ENCODE measurements at regions not wholly inside any gene's neighbourhood (a gene's known extent, or its start where the extent isn't known, plus 50 kb on each side); places are given as distances from the start of the nearest gene placed in this dataset.

DNA sequence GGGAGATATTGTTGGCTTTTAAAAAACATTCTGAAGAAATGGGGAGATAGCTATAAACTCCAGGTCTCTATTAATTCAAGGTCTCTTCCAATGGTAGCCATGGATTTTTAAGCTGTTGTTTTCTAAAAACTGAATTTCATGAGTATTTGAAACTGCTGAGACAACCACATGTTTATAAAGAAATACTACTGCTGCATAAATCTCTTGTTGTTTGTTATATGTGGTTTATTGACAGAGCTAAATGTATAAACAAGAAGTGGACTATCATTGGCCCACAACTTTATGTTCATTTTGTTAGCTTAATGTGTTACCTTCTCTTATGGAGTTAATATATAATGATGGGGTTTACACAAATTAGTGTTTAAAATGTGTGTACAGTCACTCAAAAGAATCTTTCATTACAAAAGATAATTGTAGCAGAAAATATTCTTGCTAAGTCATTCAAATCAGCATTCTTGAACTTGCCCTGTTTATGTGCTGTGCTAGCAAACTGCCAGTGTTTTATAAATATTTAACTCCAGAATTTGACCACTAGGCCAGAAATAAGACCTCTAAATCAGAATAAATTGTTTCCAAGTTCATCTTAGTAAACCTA is 242.1 kb downstream of the TMX3 start:
- no peak overlapping the region for H3K27ac ChIP-seq (replicated peaks)
- no peaks in the 10 kb centered on the region for H3K9me3 ChIP-seq (replicated peaks)
- H3K27me3 ChIP-seq (ENCODE audit: low read depth): no peaks in the 10 kb centered on the region
- H3K4me1 ChIP-seq: no peaks in the 10 kb centered on the region
- intact Hi-C loops (cut with micrococcal nuclease): no loop called here
- H3K4me3 ChIP-seq: no peak overlapping the region
- H3K36me3 ChIP-seq: no peaks in the 10 kb centered on the region
- TF ChIP-seq, protein P1, sequence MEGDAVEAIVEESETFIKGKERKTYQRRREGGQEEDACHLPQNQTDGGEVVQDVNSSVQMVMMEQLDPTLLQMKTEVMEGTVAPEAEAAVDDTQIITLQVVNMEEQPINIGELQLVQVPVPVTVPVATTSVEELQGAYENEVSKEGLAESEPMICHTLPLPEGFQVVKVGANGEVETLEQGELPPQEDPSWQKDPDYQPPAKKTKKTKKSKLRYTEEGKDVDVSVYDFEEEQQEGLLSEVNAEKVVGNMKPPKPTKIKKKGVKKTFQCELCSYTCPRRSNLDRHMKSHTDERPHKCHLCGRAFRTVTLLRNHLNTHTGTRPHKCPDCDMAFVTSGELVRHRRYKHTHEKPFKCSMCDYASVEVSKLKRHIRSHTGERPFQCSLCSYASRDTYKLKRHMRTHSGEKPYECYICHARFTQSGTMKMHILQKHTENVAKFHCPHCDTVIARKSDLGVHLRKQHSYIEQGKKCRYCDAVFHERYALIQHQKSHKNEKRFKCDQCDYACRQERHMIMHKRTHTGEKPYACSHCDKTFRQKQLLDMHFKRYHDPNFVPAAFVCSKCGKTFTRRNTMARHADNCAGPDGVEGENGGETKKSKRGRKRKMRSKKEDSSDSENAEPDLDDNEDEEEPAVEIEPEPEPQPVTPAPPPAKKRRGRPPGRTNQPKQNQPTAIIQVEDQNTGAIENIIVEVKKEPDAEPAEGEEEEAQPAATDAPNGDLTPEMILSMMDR (IDR thresholded peaks at IDR 0.05; ENCODE audit: borderline replicate concordance): no peak
- no peak for DNase-seq

DNA sequence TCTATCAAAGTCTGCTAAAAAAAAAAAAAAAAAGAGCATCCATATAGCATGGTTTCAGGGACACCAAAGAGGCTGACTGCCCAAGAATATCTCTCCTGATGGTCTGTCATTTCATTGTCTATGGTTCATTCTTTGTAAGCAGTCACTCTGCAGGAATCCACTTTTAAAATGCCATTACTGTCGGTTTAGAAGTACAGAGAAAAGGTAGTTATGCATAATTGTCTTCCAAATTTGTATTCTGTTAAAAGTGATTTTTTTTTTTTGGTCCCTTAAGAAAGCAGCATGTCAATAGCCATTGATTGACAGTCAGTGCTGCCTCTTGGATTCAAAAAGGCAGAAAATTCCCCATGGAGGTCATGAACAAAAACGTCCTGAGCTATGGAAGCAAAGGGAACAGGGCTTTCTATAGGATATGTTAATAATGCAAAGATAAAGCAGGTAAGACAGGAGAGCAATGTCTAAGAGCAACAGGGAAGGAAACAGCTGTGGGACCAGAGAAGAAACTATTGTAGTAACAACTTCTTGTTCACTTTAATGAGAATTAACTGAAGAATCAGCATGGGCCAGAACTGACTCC is 245.8 kb downstream of the TMX3 start:
- H3K27ac ChIP-seq (replicated peaks): no peak overlapping the region
- TF ChIP-seq, protein P1 (IDR thresholded peaks at IDR 0.05; ENCODE audit: borderline replicate concordance): no peak
- no peaks in the 10 kb centered on the region for H3K27me3 ChIP-seq (ENCODE audit: low read depth)
- no peaks in the 10 kb centered on the region for H3K36me3 ChIP-seq
- H3K9me3 ChIP-seq (replicated peaks): no peaks in the 10 kb centered on the region
- H3K4me3 ChIP-seq: no peak overlapping the region
- no peaks in the 10 kb centered on the region for H3K4me1 ChIP-seq
- no peak for DNase-seq
- intact Hi-C loops (cut with micrococcal nuclease): no loop called here

DNA sequence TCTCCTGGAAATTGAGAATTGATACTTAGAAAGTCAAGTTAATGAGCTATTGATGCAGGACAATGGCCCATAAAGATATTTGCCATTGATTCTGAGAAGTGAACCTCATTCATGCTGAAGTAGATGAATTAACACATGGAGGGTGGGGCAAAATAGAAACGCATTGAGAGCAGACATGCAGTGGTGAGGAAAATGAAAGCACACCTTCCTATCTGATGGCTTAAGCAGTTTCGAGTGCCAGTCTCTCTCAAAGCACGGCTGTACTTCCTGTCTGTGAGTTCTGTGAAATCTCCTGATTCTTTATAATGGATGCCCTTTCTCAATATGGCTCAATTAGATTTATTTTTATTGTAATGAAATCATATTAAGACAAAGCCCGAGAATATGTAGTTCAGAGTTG is 247.0 kb downstream of the TMX3 start:
- H3K36me3 ChIP-seq: no peaks in the 10 kb centered on the region
- intact Hi-C loops (cut with micrococcal nuclease): no loop called here
- no peaks in the 10 kb centered on the region for H3K9me3 ChIP-seq (replicated peaks)
- no peak overlapping the region for H3K4me3 ChIP-seq
- H3K27me3 ChIP-seq (ENCODE audit: low read depth): no peaks in the 10 kb centered on the region
- H3K27ac ChIP-seq (replicated peaks): no peak overlapping the region
- no peak for DNase-seq
- TF ChIP-seq, protein P1 (IDR thresholded peaks at IDR 0.05; ENCODE audit: borderline replicate concordance): no peak
- H3K4me1 ChIP-seq: no peaks in the 10 kb centered on the region

- TF ChIP-seq, protein P1 (IDR thresholded peaks at IDR 0.05; ENCODE audit: borderline replicate concordance): no peak
Measured at GRCh38 chr18:68467329-68467728, 247.6 kb downstream of the TMX3 start.

GRCh38 chr18:68466672-68467071 is 248.2 kb downstream of the TMX3 start:
- no peak overlapping the region for H3K27ac ChIP-seq (replicated peaks)
- H3K9me3 ChIP-seq (replicated peaks): no peaks in the 10 kb centered on the region
- H3K4me3 ChIP-seq: no peak overlapping the region
- intact Hi-C loops (cut with micrococcal nuclease): no loop called here
- no peak for DNase-seq
- no peaks in the 10 kb centered on the region for H3K36me3 ChIP-seq
- TF ChIP-seq, protein P1 (IDR thresholded peaks at IDR 0.05; ENCODE audit: borderline replicate concordance): no peak
- no peaks in the 10 kb centered on the region for H3K27me3 ChIP-seq (ENCODE audit: low read depth)
- no peaks in the 10 kb centered on the region for H3K4me1 ChIP-seq

More at GRCh38 chr18:68467329-68467728, 247.6 kb downstream of the TMX3 start:
- DNase-seq: no peak
- no peaks in the 10 kb centered on the region for H3K9me3 ChIP-seq (replicated peaks)
- no peaks in the 10 kb centered on the region for H3K36me3 ChIP-seq
- H3K27me3 ChIP-seq (ENCODE audit: low read depth): no peaks in the 10 kb centered on the region
- H3K4me3 ChIP-seq: no peak overlapping the region
- H3K27ac ChIP-seq (replicated peaks): no peak overlapping the region
- H3K4me1 ChIP-seq: no peaks in the 10 kb centered on the region
- intact Hi-C loops (cut with micrococcal nuclease): no loop called here
